Lung (tissue), 11 donors: ENCODE measurements at regions not wholly inside any gene's neighbourhood (a gene's known extent, or its start where the extent isn't known, plus 50 kb on each side); places are given as distances from the start of the nearest gene placed in this dataset.

Experiments
- ATAC-seq: fragments of 200-7000 bp; cut with Tn5 transposase; one replicate; pipeline ENCODE4 v1.9.1; 2020; ENCODE audit warnings: moderate number of reproducible peaks; ENCODE audit not compliant: insufficient read depth, low FRiP score
- DNase-seq, 3 donors: peaks; one replicate each; pipeline ENCODE4 v3.0.0-alpha.2; 2013 to 2017
- H3K27ac ChIP-seq, 2 donors: one replicate each; pipeline ENCODE4 v1.5.1; 2013; ENCODE audit warnings: mild to moderate bottlenecking in 2 of 2, moderate library complexity in 2 of 2, control low read depth in 1 of 2, inconsistent platforms in 1 of 2, low read depth in 1 of 2, low read length in 1 of 2
- H3K27me3 ChIP-seq, 3 donors: one replicate each; pipeline ENCODE4 v1.5.1; 2013; ENCODE audit warnings: low read length in 2 of 3; ENCODE audit not compliant: control insufficient read depth in 3 of 3, insufficient read depth in 3 of 3
- H3K36me3 ChIP-seq, 4 donors: one replicate each; pipeline ENCODE4 v1.5.1; 2013; ENCODE audit warnings: low read length in 4 of 4, mild to moderate bottlenecking in 1 of 4, moderate library complexity in 1 of 4; ENCODE audit not compliant: control insufficient read depth in 4 of 4, insufficient read depth in 4 of 4
- H3K4me1 ChIP-seq, 5 donors: one replicate each; pipeline ENCODE4 v1.5.1; 2013; ENCODE audit warnings: low read length in 5 of 5, mild to moderate bottlenecking in 2 of 5, moderate library complexity in 1 of 5; ENCODE audit not compliant: control insufficient read depth in 5 of 5, insufficient read depth in 5 of 5
- H3K4me3 ChIP-seq: one replicate; pipeline ENCODE4 v1.5.1; 2013; ENCODE audit warnings: mild to moderate bottlenecking, control low read depth, moderate library complexity
- H3K9ac ChIP-seq, 2 donors: one replicate each; pipeline ENCODE4 v1.5.1; 2013; ENCODE audit warnings: low read length in 2 of 2, control low read depth in 1 of 2; ENCODE audit not compliant: insufficient read depth in 1 of 2
- H3K9me3 ChIP-seq, 4 donors: one replicate each; pipeline ENCODE4 v1.5.1; 2013; ENCODE audit warnings: low read length in 3 of 4, mild to moderate bottlenecking in 1 of 4, moderate library complexity in 1 of 4; ENCODE audit not compliant: control insufficient read depth in 4 of 4, insufficient read depth in 3 of 4
- WGBS, 2 donors: extraction: QIAGEN DNeasy Blood & Tissue Kit; methylation state at CpG; one replicate each; pipeline ENCODE4 v1.1.7; 2013; 5-methylcytosine and 5-hydroxymethylcytosine counted together
- TF ChIP-seq, protein P1 (sequence below): IDR thresholded peaks from 2 replicates; pipeline ENCODE4 v1.5.1; 2012; ENCODE audit warnings: mild to moderate bottlenecking; ENCODE audit errors: control extremely low read depth, extremely low read depth
- donor health status: control.
- donor health status: control.
- donor health status: Bipolar disorder and iron deficiency.
- donor health status: healthy.
- donor health status: DM: yes; HTN: yes; CAD: no.

DNA sequence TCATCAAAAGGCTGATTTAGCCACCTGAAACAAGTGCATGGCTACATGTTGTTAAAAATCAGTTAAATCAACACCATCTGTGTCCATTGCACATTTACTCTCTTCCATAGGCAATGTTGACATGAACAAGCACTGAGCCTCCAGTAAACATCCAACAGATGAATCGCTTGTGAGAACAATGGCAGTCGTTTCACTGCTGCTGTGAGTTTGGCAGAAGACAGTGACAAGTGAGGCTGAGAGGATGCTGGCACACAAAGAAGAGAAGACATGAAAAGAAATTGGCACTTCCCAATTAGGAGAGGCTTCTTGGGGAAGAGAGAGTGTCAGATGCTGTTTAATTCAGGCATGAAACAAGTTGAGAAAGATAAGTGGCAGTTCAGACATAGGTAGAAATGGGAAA, 227.4 kb upstream of the STT3B start:
- TF ChIP-seq, protein P1, sequence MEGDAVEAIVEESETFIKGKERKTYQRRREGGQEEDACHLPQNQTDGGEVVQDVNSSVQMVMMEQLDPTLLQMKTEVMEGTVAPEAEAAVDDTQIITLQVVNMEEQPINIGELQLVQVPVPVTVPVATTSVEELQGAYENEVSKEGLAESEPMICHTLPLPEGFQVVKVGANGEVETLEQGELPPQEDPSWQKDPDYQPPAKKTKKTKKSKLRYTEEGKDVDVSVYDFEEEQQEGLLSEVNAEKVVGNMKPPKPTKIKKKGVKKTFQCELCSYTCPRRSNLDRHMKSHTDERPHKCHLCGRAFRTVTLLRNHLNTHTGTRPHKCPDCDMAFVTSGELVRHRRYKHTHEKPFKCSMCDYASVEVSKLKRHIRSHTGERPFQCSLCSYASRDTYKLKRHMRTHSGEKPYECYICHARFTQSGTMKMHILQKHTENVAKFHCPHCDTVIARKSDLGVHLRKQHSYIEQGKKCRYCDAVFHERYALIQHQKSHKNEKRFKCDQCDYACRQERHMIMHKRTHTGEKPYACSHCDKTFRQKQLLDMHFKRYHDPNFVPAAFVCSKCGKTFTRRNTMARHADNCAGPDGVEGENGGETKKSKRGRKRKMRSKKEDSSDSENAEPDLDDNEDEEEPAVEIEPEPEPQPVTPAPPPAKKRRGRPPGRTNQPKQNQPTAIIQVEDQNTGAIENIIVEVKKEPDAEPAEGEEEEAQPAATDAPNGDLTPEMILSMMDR, result no peak
- no peak overlapping the region for H3K4me3 ChIP-seq
- ATAC-seq (no peak), DNase-seq (no peak)
- H3K9ac ChIP-seq, result no peak overlapping the region
- H3K27me3 ChIP-seq, result no peaks in the 10 kb centered on the region
- 65 to 78% methylated on average over 2 of the region's 2 CpGs for WGBS, 2 donors
- H3K36me3 ChIP-seq, result no peaks in the 10 kb centered on the region
- H3K4me1 ChIP-seq, result peaks cover 5 to 7% (median 6%) of the 10 kb centered on the region in 5 donors
- H3K9me3 ChIP-seq, result no peaks in the 10 kb centered on the region
- H3K27ac ChIP-seq, result no peak overlapping the region

DNA sequence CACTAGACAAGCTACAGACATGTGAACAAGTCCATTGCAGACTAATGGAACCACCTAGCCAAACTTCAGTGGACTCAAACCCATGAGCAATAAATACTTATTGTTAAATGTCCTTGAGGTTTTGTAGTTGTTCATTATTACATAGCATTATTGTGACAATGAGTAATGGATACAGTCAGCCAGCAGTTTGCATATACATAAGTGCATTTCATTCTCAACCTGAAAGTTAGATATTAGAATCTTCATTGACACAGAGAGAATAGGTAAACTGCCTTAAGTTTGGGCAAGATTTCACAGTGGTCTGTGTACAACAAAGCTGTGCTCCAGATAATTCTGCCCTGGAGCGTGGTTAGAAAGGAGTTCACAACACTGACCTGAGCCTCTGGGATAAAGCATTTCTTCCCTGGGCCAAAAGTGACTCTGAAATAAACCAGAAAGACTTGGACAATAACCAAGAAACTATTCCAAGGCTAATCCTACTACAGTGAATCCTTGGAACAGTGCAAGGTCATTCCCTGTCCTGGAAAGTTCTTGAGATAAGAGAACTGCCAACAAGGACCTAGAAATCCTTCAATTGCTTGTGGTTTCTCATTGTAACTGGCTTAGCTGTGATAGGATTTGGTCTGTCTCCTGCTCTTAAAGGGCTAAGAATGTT, 225.5 kb upstream of the STT3B start:
- no peaks in the 10 kb centered on the region for H3K9me3 ChIP-seq
- WGBS, 2 donors, result 62 to 91% methylated on average over 1 of the region's 1 CpG
- no peaks in the 10 kb centered on the region for H3K36me3 ChIP-seq
- H3K4me1 ChIP-seq, result peaks cover 0 to 5% (median 0%) of the 10 kb centered on the region in 5 donors
- no peaks in the 10 kb centered on the region for H3K27me3 ChIP-seq
- TF ChIP-seq, protein P1, result no peak
- H3K4me3 ChIP-seq, result no peak overlapping the region
- no peak overlapping the region for H3K27ac ChIP-seq
- no peak overlapping the region for H3K9ac ChIP-seq
- DNase-seq, result peak in 1 of 3 donors; percentile 31
- no peak for ATAC-seq

DNA sequence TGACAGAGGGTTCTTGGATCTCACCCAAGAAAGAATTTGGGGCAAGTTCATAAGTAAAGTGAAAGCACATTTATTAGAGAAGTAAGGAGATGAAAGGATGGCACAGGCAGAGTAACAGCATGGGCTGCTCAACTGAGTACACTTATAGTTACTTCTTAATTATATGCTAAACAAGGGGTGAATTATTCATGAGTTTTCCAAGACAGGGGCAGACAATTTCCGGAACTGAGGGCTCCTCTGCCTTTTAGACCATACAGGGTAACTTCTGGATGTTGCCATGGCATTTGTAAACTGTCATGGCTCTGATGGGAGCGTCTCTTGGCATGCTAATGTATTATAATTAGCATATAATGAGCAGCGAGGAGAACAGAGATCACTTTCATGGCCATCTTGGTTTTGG, 221.2 kb upstream of the STT3B start:
- no peak for ATAC-seq
- Histone ChIP-seq H3K27me3 (no peaks in the 10 kb centered on the region), H3K9ac (no peak overlapping the region), H3K4me3 (no peak overlapping the region), H3K36me3 (no peaks in the 10 kb centered on the region), H3K27ac (no peak overlapping the region), H3K9me3 (peaks cover 0 to 5% (median 1%) of the 10 kb centered on the region in 4 donors), H3K4me1 (peaks cover 0 to 5% (median 0%) of the 10 kb centered on the region in 5 donors)
- TF ChIP-seq, protein P1, result no peak
- no peak for DNase-seq
- WGBS, 2 donors, result 91% methylated on average over 3 of the region's 3 CpGs

DNA sequence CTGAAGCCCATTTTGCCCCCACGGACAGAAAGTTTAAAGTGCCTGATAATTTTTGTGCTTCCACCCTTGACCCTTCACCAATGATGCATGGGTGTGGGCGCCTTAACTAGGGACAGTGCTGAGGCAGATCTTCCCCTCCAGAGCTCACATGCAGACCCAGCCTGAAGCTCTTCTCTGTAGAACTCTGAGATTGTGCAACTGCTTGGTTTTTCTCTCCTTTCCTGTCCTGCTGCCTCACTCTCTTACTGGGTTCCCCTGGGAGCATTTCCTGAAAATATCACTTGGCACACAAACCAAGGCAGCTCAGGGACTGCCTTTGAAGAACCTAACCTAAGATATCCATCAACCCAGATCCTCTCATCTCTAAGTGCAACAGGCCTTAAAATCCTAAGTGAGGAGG, 220.3 kb upstream of the STT3B start:
- H3K4me3 ChIP-seq, result no peak overlapping the region
- no peak for ATAC-seq
- no peak overlapping the region for H3K9ac ChIP-seq
- no peak for DNase-seq
- no peaks in the 10 kb centered on the region for H3K36me3 ChIP-seq
- no peak overlapping the region for H3K27ac ChIP-seq
- no peaks in the 10 kb centered on the region for H3K27me3 ChIP-seq
- peaks cover 0 to 5% (median 1%) of the 10 kb centered on the region in 4 donors for H3K9me3 ChIP-seq
- peaks cover 0 to 3% (median 0%) of the 10 kb centered on the region in 5 donors for H3K4me1 ChIP-seq
- TF ChIP-seq, protein P1, result no peak
- 54 to 75% methylated on average over 2 of the region's 2 CpGs for WGBS, 2 donors
